ENCODE measurements at regions not wholly inside any gene's neighbourhood (a gene's known extent, or its start where the extent isn't known, plus 50 kb on each side); places are given as distances from the start of the nearest gene placed in this dataset.

DNA sequence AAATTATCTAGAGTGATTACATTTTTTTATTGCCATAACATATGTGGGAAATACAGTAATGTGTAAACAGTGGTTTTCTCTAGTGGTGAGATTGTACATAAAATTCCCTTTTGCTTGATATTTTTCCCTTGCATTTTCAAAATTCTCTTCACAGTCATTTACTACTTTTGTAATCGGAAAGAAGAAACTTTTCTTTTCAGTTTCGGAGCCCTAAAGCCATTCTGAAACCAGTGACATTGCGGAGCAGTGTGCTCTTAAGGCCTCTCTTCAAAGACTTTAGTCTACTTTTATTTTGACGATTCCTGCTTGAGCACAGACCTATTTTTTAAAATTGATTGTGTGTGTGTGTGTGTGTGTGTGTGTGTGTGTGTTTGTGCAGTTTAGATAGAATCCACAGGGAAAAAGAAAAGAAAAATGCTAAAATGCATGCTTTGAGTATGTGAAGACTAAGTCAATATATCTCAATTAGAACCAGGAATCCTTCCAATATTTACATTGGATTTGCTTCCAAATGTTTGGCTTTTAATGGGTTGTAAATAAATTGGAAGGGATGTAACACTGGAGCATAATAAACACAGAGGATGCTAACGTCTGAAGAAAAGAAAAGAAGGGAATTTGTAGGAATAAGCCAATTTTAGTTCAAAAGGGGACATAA is 357.4 kb downstream of the RND3 start:
- TF ChIP-seq, protein P1, sequence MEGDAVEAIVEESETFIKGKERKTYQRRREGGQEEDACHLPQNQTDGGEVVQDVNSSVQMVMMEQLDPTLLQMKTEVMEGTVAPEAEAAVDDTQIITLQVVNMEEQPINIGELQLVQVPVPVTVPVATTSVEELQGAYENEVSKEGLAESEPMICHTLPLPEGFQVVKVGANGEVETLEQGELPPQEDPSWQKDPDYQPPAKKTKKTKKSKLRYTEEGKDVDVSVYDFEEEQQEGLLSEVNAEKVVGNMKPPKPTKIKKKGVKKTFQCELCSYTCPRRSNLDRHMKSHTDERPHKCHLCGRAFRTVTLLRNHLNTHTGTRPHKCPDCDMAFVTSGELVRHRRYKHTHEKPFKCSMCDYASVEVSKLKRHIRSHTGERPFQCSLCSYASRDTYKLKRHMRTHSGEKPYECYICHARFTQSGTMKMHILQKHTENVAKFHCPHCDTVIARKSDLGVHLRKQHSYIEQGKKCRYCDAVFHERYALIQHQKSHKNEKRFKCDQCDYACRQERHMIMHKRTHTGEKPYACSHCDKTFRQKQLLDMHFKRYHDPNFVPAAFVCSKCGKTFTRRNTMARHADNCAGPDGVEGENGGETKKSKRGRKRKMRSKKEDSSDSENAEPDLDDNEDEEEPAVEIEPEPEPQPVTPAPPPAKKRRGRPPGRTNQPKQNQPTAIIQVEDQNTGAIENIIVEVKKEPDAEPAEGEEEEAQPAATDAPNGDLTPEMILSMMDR (IDR thresholded peaks at IDR 0.05 in 2 of 3, conservative IDR thresholded peaks at IDR 0.05 in 1 of 3; ENCODE audit: borderline replicate concordance in 1 of 3, insufficient read depth in 1 of 3, low read depth in 2 of 3, low read length in 2 of 3) = no peak
- TF ChIP-seq, protein P2, sequence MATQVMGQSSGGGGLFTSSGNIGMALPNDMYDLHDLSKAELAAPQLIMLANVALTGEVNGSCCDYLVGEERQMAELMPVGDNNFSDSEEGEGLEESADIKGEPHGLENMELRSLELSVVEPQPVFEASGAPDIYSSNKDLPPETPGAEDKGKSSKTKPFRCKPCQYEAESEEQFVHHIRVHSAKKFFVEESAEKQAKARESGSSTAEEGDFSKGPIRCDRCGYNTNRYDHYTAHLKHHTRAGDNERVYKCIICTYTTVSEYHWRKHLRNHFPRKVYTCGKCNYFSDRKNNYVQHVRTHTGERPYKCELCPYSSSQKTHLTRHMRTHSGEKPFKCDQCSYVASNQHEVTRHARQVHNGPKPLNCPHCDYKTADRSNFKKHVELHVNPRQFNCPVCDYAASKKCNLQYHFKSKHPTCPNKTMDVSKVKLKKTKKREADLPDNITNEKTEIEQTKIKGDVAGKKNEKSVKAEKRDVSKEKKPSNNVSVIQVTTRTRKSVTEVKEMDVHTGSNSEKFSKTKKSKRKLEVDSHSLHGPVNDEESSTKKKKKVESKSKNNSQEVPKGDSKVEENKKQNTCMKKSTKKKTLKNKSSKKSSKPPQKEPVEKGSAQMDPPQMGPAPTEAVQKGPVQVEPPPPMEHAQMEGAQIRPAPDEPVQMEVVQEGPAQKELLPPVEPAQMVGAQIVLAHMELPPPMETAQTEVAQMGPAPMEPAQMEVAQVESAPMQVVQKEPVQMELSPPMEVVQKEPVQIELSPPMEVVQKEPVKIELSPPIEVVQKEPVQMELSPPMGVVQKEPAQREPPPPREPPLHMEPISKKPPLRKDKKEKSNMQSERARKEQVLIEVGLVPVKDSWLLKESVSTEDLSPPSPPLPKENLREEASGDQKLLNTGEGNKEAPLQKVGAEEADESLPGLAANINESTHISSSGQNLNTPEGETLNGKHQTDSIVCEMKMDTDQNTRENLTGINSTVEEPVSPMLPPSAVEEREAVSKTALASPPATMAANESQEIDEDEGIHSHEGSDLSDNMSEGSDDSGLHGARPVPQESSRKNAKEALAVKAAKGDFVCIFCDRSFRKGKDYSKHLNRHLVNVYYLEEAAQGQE (IDR thresholded peaks at IDR 0.05; ENCODE audit: low read depth) = no peak
